ENCODE measurements at regions not wholly inside any gene's neighbourhood (a gene's known extent, or its start where the extent isn't known, plus 50 kb on each side); places are given as distances from the start of the nearest gene placed in this dataset.
A peak's percentile ranks its signal among the peaks of the same experiment; 100 is the strongest.

DNA sequence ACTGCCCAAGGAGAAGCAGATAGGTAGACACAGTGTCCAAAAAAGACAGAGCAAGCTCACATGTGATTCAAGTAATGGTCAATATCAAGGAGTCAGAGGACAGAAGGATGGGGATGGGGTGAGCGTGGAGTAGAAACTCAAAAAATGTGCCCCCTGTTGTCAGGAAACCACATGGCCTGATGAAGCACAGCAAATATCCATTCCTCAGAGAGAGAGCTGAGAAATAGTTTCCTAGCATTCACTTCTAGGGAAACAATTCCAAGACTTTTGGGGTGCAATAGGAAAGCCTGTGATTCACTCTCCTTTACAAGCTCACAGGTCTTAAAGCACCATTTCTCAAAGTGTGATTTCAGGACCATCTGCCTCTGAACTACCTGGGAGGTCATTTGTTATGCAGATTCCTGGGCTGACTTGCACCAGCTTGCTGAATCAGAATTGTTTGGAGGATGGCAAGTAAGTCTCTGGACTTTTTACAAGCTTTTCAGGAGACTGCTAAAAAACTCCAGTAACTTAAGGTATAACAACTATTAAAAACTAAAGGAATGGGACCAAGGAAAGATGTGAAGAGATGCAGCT lies 432.8 kb downstream of the HDGFL1 start:
- Histone ChIP-seq H3K4me2 (ENCODE audit: insufficient read depth, insufficient read length, low read length) (no peak overlapping the region), H2BK20ac (ENCODE audit: low read depth, low read length, poor library complexity, severe bottlenecking) (no peak overlapping the region), H4K91ac (ENCODE audit: insufficient read length, low read depth, low read length) (no peak overlapping the region), H2AK5ac (ENCODE audit: insufficient read length, low read length) (no peak overlapping the region), H3K23ac (ENCODE audit: insufficient read length, low read depth, low read length) (no peak overlapping the region), H3K18ac (ENCODE audit: insufficient read length, low read depth, low read length) (no peak overlapping the region), H3K14ac (ENCODE audit: insufficient read depth, low read length) (no peak overlapping the region), H3K4ac (ENCODE audit: low read depth, low read length) (no peak overlapping the region), H3K4me1 (ENCODE audit: insufficient read depth, low read length) (peaks cover 6% of the 10 kb centered on the region; the same call in 1 of the 2 replicates), H3T11ph (ENCODE audit: low read length) (no peak overlapping the region), H3K23me2 (ENCODE audit: insufficient read length, low read depth, low read length, poor library complexity, severe bottlenecking) (no peaks in the 10 kb centered on the region), H4K20me1 (ENCODE audit: control insufficient read depth, insufficient read depth, insufficient read length) (no peaks in the 10 kb centered on the region), H3K9me3 (ENCODE audit: control insufficient read depth, low read depth, low read length) (no peaks in the 10 kb centered on the region), H3K56ac (ENCODE audit: insufficient read length, low read depth, low read length) (no peak overlapping the region), H2BK5ac (ENCODE audit: insufficient read length, low read length) (no peak overlapping the region), H4K8ac (replicated peaks; ENCODE audit: insufficient read length, low read depth, low read length) (no peak overlapping the region), H2AFZ (ENCODE audit: low read length) (no peak overlapping the region), H3K79me1 (ENCODE audit: insufficient read depth, low read depth, low read length, poor library complexity, severe bottlenecking) (no peaks in the 10 kb centered on the region), H3K9ac (ENCODE audit: extremely low read depth, insufficient read length, low read length) (no peak overlapping the region), H2BK12ac (ENCODE audit: insufficient read length, low read depth, low read length) (no peak overlapping the region), H3K27ac (ENCODE audit: insufficient read length, low read depth, low read length) (no peak overlapping the region), H3K79me2 (ENCODE audit: insufficient read depth, low read length) (no peaks in the 10 kb centered on the region), H2BK15ac (ENCODE audit: low read depth, low read length) (no peak overlapping the region), H4K5ac (ENCODE audit: insufficient read length, low read depth, low read length) (no peak overlapping the region), H3K27me3 (ENCODE audit: insufficient read depth, low read length) (no peaks in the 10 kb centered on the region), H2BK120ac (ENCODE audit: low read depth, low read length, poor library complexity, severe bottlenecking) (no peak overlapping the region)
- DNase-seq, result peak; percentile 49
- no peaks in the 10 kb centered on the region for H3K27me3 Mint-ChIP-seq (ENCODE audit: low read depth)
- WGBS (ENCODE audit: extremely low coverage, insufficient read length, low lambda C conversion rate), result no CpG with 5 or more reads among the region's 1 CpG
- peaks cover 17 to 19% of the 10 kb centered on the region in 2 experiments for H3K4me1 Mint-ChIP-seq
- TF ChIP-seq, protein P1, sequence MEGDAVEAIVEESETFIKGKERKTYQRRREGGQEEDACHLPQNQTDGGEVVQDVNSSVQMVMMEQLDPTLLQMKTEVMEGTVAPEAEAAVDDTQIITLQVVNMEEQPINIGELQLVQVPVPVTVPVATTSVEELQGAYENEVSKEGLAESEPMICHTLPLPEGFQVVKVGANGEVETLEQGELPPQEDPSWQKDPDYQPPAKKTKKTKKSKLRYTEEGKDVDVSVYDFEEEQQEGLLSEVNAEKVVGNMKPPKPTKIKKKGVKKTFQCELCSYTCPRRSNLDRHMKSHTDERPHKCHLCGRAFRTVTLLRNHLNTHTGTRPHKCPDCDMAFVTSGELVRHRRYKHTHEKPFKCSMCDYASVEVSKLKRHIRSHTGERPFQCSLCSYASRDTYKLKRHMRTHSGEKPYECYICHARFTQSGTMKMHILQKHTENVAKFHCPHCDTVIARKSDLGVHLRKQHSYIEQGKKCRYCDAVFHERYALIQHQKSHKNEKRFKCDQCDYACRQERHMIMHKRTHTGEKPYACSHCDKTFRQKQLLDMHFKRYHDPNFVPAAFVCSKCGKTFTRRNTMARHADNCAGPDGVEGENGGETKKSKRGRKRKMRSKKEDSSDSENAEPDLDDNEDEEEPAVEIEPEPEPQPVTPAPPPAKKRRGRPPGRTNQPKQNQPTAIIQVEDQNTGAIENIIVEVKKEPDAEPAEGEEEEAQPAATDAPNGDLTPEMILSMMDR (conservative IDR thresholded peaks at IDR 0.05), result peak; percentile 38; the same call in 2 of the 3 replicates
- H3K4me3 Mint-ChIP-seq, result no peak overlapping the region
- peaks cover 2 to 9% (median 3%) of the 10 kb centered on the region in 3 experiments; a peak in 4 of 7 replicates for H3K36me3 Mint-ChIP-seq (ENCODE audit: insufficient read depth in 1 of 3, low read depth in 3 of 3)
- H3K9me3 Mint-ChIP-seq, result peaks cover 8 to 11% of the 10 kb centered on the region in 2 experiments; a peak in 4 of 5 replicates
- H3K27ac Mint-ChIP-seq, result peak overlapping the region in 1 of 3 experiments; percentile 28; a peak in 3 of 7 replicates
